K562 (cell line): ENCODE measurements at regions not wholly inside any gene's neighbourhood (a gene's known extent, or its start where the extent isn't known, plus 50 kb on each side); places are given as distances from the start of the nearest gene placed in this dataset.

Source experiments
- BRCA1 ChIP-seq, 2 experiments: fragments of 450-650 bp in 1 of 2; sonication (generic) in 1 of 2; formaldehyde crosslinking in 1 of 2; IDR thresholded peaks; 2 replicates each; pipeline versions ENCODE4 v1.5.0 to v1.6.1; 2017 to 2020; ENCODE audit warnings: mild to moderate bottlenecking in 1 of 2, missing genetic modification reagents in 1 of 2
- CBFA2T2 ChIP-seq: fragments of 450-650 bp; conservative IDR thresholded peaks from 2 replicates; pipeline ENCODE4 v1.6.1; 2017; ENCODE audit warnings: mild to moderate bottlenecking
- CUX1 ChIP-seq: fragments of 200-800 bp; sonication (Bioruptor generic); IDR thresholded peaks from 2 replicates; pipeline ENCODE4 v1.6.1; 2016; ENCODE audit warnings: missing genetic modification characterization, missing compliant biosample characterization
- ELF4 ChIP-seq: fragments of 450-650 bp; formaldehyde crosslinking; IDR thresholded peaks from 2 replicates; pipeline ENCODE4 v1.4.0; 2022; ENCODE audit warnings: missing genetic modification characterization
- FOXJ2 ChIP-seq: fragments of 200-800 bp; sonication (Bioruptor generic); IDR thresholded peaks from 2 replicates; pipeline ENCODE4 v1.6.1; 2016; ENCODE audit warnings: missing genetic modification characterization, missing compliant biosample characterization
- HIVEP1 ChIP-seq: fragments of 250-450 bp; sonication (Bioruptor Pico); IDR thresholded peaks from 2 replicates; pipeline ENCODE4 v1.4.0; 2020; ENCODE audit warnings: mild to moderate bottlenecking
- KAT8 ChIP-seq: fragments of 450-650 bp; IDR thresholded peaks from 2 replicates; pipeline ENCODE4 v1.6.1; 2016; ENCODE audit warnings: low read depth, mild to moderate bottlenecking
- L3MBTL2 ChIP-seq: fragments of 450-650 bp; IDR thresholded peaks from 2 replicates; pipeline ENCODE4 v1.6.1; 2016; ENCODE audit warnings: mild to moderate bottlenecking, moderate library complexity
- LARP7 ChIP-seq: fragments of 450-650 bp; IDR thresholded peaks from 2 replicates; pipeline ENCODE4 v1.6.1; 2016
- PRMT5 ChIP-seq: sonication (generic); formaldehyde crosslinking; IDR thresholded peaks from 2 replicates; pipeline ENCODE4 v1.5.0; 2020; ENCODE audit warnings: missing genetic modification reagents
- RCOR1 ChIP-seq, 2 experiments: IDR thresholded peaks; 2 replicates each; pipeline ENCODE4 v1.6.1; 2012; ENCODE audit warnings: low read depth in 2 of 2, low read length in 2 of 2, borderline replicate concordance in 1 of 2, improper control_type of control experiment in 1 of 2
- SOX6 ChIP-seq: fragments of 450-650 bp; IDR thresholded peaks from 2 replicates; pipeline ENCODE4 v1.6.1; 2014; ENCODE audit warnings: mild to moderate bottlenecking
- SRSF1 ChIP-seq: fragments of 200-400 bp; formaldehyde crosslinking; IDR thresholded peaks from 2 replicates; pipeline ENCODE4 v1.6.1; 2017; ENCODE audit warnings: mild to moderate bottlenecking, low read depth, low read length, moderate library complexity
- TEAD4 ChIP-seq, 2 experiments: sonication (generic) in 1 of 2; formaldehyde crosslinking in 1 of 2; IDR thresholded peaks; 2 replicates each; pipeline versions ENCODE4 v1.6.1 to v1.8.0; 2012 to 2022; ENCODE audit warnings: borderline replicate concordance in 1 of 2, inconsistent platforms in 1 of 2, low read length in 1 of 2, mild to moderate bottlenecking in 1 of 2, missing genetic modification reagents in 1 of 2
- ZEB2 ChIP-seq: fragments of 450-650 bp; IDR thresholded peaks from 2 replicates; pipeline ENCODE4 v1.6.1; 2016
- ZNF146 ChIP-seq: IDR thresholded peaks from one replicate; pipeline ENCODE4 v1.6.1; 2018; ENCODE audit warnings: missing compliant biosample characterization; ENCODE audit not compliant: unreplicated experiment
- ZNF197 ChIP-seq: fragments of 200-800 bp; sonication (Bioruptor generic); IDR thresholded peaks from 2 replicates; pipeline ENCODE4 v1.6.1; 2016; ENCODE audit warnings: low read depth, missing genetic modification characterization, missing compliant biosample characterization
- ZNF23 ChIP-seq: fragments of 250-450 bp; sonication (Bioruptor Pico); IDR thresholded peaks from 2 replicates; pipeline ENCODE4 v1.4.0; 2020; ENCODE audit warnings: mild to moderate bottlenecking
- ZNF696 ChIP-seq: fragments of 250-450 bp; sonication (Bioruptor Pico); conservative IDR thresholded peaks from 2 replicates; pipeline ENCODE4 v1.4.0; 2020; ENCODE audit warnings: mild to moderate bottlenecking, moderate library complexity
- TF ChIP-seq, protein P1 (sequence below): sonication (generic); formaldehyde crosslinking; IDR thresholded peaks from 2 replicates; pipeline ENCODE4 v1.5.0; 2020; ENCODE audit warnings: missing genetic modification reagents
- TF ChIP-seq, protein P2 (sequence below): sonication (generic); formaldehyde crosslinking; IDR thresholded peaks from 2 replicates; pipeline ENCODE4 v1.8.0; 2023; ENCODE audit warnings: mild to moderate bottlenecking, missing genetic modification reagents
- TF ChIP-seq, protein P3 (sequence below): fragments of 250-450 bp; sonication (Bioruptor Pico); IDR thresholded peaks from 2 replicates; pipeline ENCODE4 v1.9.0; 2021; ENCODE audit warnings: mild to moderate bottlenecking

DNA sequence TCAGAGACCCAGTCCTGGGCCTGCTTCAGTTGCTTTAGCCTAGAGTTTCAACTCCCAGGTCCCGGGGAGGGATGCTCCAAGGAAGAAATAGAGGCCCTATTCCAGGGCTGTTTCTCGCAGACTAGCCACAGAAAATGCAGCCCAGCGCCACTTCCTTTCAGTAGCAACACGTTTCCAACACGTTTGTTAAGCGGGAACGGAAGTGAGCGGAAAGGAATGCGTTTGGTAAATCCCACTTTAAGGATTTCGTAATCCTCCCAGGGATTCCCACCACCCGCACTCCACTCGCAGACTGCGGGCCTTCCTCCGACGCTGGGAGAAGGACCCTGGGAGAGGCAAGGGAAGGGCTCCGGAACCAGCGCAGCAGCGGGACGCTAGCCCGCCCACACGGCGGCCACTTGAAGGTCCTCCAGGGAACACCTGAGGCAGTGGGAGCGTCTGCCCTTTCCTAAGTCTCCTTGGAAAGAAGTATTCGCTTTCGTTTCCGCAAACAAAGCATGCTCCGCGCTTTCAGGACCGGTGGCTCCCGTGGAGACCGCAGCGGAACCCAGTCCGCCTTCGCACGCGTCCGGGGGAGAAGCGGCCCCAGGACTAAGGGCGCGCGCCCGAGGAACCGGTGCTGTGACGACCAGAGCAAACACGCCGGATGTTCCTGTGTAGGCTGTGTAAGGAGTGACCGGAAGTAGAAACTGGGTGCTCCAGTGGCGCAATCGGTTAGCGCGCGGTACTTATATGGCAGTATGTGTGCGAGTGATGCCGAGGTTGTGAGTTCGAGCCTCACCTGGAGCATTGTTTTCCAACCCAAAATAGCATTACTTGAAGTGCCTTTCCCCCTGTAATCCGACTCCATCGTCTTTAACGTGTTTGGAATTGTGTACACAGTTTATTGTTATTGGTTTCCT lies 227.6 kb upstream of the PRSS16 start (continued):
- TF ChIP-seq, protein P1, sequence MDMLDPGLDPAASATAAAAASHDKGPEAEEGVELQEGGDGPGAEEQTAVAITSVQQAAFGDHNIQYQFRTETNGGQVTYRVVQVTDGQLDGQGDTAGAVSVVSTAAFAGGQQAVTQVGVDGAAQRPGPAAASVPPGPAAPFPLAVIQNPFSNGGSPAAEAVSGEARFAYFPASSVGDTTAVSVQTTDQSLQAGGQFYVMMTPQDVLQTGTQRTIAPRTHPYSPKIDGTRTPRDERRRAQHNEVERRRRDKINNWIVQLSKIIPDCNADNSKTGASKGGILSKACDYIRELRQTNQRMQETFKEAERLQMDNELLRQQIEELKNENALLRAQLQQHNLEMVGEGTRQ (CRISPR knock-in tag) = no peak
- TF ChIP-seq FOXJ2 (peak; percentile 80), PRMT5 (no peak), BRCA1 (IDR thresholded peaks at IDR 0.05) (no peak), BRCA1 (CRISPR knock-in tag; IDR thresholded peaks at IDR 0.05) (no peak), CUX1 (CRISPR knock-in tag) (no peak), CBFA2T2 (no peak), ZEB2 (peak; percentile 62), L3MBTL2 (peak; percentile 91), RCOR1 (IDR thresholded peaks at IDR 0.05; ENCODE audit: borderline replicate concordance in 1 of 2, low read depth in 2 of 2, low read length in 2 of 2) (peak; percentile 54 to 87; a peak in 3 of 4 replicates), ZNF23 (no peak), ZNF197 (CRISPR knock-in tag) (peak; percentile 73; the same call in 1 of the 2 replicates), LARP7 (no peak), ZNF146 (CRISPR knock-in tag) (no peak), ZNF696 (CRISPR knock-in tag) (no peak), ELF4 (peak; percentile 31; the same call in 1 of the 2 replicates), KAT8 (no peak), HIVEP1 (CRISPR knock-in tag) (0 out of 2 replicates have a peak, but pooled peaks have one; percentile 50), TEAD4 (IDR thresholded peaks at IDR 0.05; ENCODE audit: low read length) (peak; percentile 81), TEAD4 (CRISPR knock-in tag; IDR thresholded peaks at IDR 0.05; ENCODE audit: borderline replicate concordance) (peak; percentile 71; the same call in 1 of the 2 replicates), SOX6 (peak; percentile 88), SRSF1 (no peak)
- TF ChIP-seq, protein P2, sequence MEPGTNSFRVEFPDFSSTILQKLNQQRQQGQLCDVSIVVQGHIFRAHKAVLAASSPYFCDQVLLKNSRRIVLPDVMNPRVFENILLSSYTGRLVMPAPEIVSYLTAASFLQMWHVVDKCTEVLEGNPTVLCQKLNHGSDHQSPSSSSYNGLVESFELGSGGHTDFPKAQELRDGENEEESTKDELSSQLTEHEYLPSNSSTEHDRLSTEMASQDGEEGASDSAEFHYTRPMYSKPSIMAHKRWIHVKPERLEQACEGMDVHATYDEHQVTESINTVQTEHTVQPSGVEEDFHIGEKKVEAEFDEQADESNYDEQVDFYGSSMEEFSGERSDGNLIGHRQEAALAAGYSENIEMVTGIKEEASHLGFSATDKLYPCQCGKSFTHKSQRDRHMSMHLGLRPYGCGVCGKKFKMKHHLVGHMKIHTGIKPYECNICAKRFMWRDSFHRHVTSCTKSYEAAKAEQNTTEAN (CRISPR knock-in tag) = no peak
- TF ChIP-seq, protein P3, sequence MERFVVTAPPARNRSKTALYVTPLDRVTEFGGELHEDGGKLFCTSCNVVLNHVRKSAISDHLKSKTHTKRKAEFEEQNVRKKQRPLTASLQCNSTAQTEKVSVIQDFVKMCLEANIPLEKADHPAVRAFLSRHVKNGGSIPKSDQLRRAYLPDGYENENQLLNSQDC = peak; percentile 83
